Neural progenitor cell (in vitro differentiated cells): ENCODE measurements at regions not wholly inside any gene's neighbourhood (a gene's known extent, or its start where the extent isn't known, plus 50 kb on each side); places are given as distances from the start of the nearest gene placed in this dataset.

Experiments used
- EZH2 ChIP-seq: fragments of 200-600 bp; sonication (generic); IDR thresholded peaks from 2 replicates; pipeline ENCODE4 v1.6.1; 2017; ENCODE audit warnings: antibody characterized with exemption, mild to moderate bottlenecking, moderate library complexity
- TF ChIP-seq, protein P1 (sequence below): fragments of 200-600 bp; sonication (generic); IDR thresholded peaks from 2 replicates; pipeline ENCODE4 v1.5.1; 2017; ENCODE audit warnings: antibody characterized with exemption, mild to moderate bottlenecking

GRCh38 chr9:86843206-86843605, 104.1 kb downstream of the GAS1 start:
- TF ChIP-seq EZH2 = no peak
- TF ChIP-seq, protein P1, sequence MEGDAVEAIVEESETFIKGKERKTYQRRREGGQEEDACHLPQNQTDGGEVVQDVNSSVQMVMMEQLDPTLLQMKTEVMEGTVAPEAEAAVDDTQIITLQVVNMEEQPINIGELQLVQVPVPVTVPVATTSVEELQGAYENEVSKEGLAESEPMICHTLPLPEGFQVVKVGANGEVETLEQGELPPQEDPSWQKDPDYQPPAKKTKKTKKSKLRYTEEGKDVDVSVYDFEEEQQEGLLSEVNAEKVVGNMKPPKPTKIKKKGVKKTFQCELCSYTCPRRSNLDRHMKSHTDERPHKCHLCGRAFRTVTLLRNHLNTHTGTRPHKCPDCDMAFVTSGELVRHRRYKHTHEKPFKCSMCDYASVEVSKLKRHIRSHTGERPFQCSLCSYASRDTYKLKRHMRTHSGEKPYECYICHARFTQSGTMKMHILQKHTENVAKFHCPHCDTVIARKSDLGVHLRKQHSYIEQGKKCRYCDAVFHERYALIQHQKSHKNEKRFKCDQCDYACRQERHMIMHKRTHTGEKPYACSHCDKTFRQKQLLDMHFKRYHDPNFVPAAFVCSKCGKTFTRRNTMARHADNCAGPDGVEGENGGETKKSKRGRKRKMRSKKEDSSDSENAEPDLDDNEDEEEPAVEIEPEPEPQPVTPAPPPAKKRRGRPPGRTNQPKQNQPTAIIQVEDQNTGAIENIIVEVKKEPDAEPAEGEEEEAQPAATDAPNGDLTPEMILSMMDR = no peak
